Amygdala (tissue), 56 donors: ENCODE measurements at regions not wholly inside any gene's neighbourhood (a gene's known extent, or its start where the extent isn't known, plus 50 kb on each side); places are given as distances from the start of the nearest gene placed in this dataset.
"Not testable (repeated sequence)": the region's sequence is repeated elsewhere in the genome, so short reads cannot be mapped to it uniquely, and the experiment has no call there.

Experiments used
- DNase-seq, 56 donors: peaks; one replicate each; lab custom pipeline; 2025; lab: John Stamatoyannopoulos, UW

GRCh38 chr2:41127351-41127750, 675.5 kb upstream of the SLC8A1 start:
- no peak for DNase-seq

DNA sequence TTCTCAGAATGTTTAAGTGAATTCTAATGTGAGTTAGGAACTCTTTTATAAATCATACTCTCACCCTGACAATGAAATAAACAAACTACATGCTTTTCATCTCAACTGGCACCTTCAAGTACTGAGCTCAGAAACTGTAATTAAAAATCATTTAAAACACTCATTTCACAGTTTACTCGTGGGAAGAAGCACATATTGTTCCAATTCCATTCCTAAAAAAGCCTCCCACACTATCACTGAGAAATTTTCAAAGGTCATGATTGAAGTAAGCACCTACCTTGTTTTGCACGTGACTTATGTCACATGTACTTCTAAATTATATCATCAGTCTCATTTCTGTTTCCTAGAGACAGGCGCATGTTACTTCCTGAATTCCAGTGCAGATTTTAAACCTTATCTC, 678.1 kb upstream of the SLC8A1 start:
- DNase-seq: no peak

DNA sequence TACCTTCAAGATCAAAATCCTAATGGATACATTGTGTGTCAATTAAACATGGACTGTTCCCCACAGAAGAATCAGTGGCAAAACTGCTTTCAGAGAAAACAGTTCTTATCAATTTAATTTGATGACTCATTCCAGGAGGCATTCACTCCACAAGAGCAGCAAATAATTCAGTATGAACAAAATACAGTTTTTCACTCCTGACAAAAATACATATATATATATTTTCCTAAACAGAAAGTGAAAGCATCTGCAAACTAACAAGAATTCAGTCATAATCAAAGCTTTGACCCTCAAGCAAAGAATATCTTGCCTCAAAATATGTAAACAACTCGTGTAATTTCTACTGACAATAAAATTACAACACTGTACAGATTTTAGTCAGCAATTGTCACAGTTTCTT, 685.1 kb upstream of the SLC8A1 start:
- DNase-seq: no peak

DNA sequence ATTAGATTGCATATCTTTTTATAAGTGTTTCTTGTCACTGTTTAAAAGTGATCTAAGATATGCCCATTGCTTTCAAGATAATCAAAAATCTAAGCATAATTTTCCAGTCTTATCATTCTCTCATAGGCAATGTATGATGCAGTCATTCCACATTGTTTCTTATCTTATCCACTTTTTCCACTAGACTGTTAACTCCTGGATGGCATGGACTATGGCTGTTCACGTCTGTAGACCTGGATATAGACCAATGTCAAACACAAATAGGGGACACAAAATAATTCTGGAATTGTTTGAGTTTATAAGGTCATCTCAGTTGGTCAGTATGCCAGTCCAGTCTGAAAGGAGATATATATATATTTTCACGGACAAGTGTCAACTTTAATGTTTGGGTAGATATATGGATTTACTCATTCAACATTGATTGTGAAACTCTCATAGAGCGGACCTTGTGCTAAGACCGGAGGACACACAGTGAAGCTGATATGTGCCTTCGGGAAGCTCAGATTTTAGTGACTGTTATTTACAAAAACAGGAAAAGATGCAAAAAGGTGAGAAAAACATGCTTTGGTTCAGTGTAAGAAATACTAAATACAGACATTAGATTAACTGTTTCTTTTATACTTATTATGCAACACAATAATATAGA, 689.4 kb upstream of the SLC8A1 start:
- DNase-seq: no peak

DNA sequence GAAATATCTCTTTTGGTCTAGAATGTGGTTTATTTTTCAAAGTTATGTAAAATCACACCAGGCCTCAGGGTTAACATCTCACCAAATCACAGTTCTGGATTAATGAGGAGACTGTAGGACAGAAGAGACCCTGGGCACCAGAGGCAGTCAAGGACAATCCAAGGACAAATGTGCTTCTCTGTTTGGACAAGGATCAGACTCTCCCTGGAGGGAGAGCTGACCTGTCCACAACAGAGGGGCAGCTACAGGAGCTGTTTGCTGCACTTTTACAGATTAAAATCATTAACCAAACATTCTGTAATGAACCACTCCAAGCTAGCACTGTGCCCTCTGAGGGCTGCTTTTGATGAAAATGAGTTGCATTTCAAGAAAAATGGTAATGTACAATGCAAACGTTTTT, 690.6 kb upstream of the SLC8A1 start:
- DNase-seq: no peak

DNA sequence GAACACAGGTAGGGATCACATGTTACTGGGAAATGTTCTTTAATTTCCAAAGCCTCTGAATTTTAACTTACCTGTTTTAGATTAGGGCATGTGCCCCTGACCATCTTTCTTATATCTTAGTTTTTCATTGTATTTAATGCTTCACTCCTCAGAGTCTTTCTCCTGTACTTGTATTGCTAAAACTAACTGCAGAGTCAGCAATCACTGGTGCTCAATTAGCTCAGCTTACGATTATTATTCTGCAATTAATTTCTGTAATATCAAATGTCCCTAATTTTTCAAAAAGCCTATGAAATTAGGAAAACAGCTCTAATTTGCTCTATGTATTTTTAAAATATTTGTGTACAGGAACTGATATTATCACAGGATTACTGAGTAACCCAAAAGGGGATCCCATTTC, 693.2 kb upstream of the SLC8A1 start:
- DNase-seq: no peak

GRCh38 chr2:41149054-41149453, 697.2 kb upstream of the SLC8A1 start:
- DNase-seq: no peak

- DNase-seq: no peak
Measured at GRCh38 chr2:41151746-41152145, 699.9 kb upstream of the SLC8A1 start.

DNA sequence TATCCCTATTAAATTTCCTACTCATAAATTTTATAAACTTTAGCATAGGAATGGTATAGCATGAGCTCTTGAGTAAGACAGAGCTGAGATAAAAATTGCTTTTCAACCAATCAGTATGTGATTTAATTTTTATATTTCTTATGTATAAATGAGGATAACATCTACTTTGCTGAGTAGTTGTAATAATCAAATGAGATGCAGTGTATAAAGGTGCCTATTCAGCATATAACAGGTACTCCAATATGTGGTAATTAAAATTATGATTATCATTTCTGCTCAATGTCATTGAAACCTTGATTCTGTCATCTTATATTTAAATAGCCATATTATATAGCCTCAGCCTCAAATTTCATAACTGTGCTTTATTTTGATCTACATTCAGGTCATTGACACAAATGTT, 700.4 kb upstream of the SLC8A1 start:
- DNase-seq: no peak

DNA sequence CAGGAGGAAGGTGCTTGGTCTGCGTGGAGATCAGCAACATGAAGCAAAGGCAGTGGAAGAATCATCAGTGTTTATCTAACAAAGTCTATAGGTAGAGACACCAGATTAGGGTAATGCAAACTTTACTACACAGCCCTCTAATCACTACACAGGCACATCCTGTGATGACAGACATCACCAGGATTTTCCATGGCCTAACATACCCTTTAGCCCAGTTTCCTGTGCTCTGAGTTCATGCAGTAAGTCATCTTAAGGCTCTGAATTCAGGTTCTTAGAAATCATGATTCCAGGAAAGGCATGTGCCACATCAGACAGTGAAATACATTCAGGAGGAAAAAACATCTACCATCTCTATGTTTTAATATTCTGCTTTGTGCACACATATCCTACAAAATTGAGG, 708.5 kb upstream of the SLC8A1 start:
- no peak for DNase-seq

- DNase-seq: no peak
Measured at GRCh38 chr2:41167014-41167413, 715.1 kb upstream of the SLC8A1 start.

GRCh38 chr2:41169744-41170143, 717.9 kb upstream of the SLC8A1 start:
- DNase-seq: no peak

- DNase-seq: no peak
Measured at GRCh38 chr2:41170589-41170988, 718.7 kb upstream of the SLC8A1 start.

- DNase-seq: no peak
Measured at GRCh38 chr2:41180387-41180786, 728.5 kb upstream of the SLC8A1 start.

GRCh38 chr2:41182961-41183360, 731.1 kb upstream of the SLC8A1 start:
- no peak for DNase-seq

DNA sequence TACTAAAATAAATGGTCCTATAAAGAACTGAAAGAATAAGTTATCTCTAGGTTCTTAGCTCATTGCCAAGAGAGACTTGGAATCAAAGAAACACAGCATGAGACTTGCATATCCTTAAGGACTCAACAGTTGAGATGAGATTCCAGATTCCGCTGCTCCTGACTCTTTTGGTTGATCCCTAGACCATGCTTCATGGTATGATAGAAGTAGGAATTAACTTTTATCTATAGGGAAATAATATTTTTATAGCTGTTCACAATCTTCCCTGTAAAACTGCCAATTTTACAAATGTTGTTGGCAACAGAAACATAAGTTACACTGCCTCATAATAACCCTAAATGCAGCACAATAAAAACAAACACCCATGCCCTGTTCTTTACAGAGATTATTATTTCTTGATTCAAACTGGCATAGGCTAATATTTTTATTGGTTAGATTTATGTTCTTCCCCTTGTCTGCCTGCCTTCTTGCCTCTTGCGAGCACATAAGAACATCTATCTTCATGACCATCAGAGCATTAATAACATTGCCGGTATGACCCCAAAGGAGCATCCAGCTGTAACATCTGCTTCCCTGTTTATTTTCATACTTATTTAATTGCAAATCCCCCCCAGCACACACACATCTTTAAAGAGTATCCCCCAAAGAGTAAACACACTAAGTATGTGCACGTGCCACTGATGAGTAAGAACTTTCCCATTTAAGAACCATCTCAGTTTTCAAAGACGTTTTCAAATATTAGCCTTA, 735.7 kb upstream of the SLC8A1 start:
- DNase-seq: no peak

- no peak for DNase-seq
Measured at GRCh38 chr2:41194230-41194629, 742.3 kb upstream of the SLC8A1 start.

DNA sequence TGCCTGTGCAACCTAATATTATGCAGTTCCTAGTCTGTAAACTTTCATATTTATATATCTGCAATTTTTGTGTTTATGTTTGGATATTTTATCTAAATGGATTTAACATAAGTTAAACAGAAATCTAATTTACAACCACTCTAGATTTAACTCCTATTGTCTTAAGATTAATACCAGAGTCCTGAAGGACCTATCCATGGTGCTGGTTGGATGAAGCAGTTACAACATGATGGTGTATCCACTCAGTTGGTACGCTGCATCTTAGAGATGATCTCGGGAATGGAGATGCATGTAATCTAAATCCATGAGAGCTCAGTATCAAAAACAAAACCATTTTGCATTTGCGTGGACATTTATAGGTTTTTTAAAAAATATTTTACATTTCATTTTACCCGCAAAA, 745.9 kb upstream of the SLC8A1 start:
- DNase-seq: no peak

DNA sequence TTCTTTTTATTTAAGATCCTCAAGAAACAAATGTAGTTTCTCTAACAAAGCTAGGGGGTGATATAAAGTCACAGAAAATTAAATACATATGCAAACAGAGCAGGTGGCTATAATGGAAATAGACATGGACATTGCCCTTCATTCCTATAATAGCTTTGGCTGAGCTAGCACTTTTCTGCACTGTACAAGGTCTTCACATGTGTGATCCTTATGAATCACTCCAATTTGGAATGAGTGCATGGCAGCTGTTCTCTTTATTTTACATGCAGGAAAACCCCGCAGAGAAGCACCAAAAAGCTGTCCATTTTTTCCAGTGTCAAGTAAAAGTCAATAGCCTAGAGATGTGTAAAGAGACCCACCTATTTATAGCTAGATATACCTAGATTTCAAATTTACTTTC, 747.4 kb upstream of the SLC8A1 start:
- DNase-seq: no peak

- no peak for DNase-seq
Measured at GRCh38 chr2:41204315-41204714, 752.4 kb upstream of the SLC8A1 start.

- no peak for DNase-seq
Measured at GRCh38 chr2:41206004-41206403, 754.1 kb upstream of the SLC8A1 start.

DNA sequence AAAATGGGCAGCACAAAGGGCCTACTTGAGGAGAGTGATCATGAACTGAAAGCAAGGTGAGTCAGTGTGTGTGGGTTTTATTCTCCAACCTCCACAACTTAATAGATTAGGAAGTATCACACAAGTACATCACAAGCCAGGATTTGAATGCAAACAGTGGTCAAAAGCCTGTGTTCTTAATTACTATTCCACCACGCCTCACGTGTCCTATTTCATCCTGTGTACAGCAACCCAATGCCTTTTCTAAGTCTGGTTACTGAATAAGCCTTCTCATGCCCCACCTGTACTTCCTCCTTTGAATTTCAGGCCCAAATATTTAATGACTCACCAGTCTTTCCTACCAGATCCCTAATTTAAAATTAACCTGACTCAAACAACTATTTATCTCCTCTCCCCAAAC, 755.7 kb upstream of the SLC8A1 start:
- DNase-seq: no peak

- not testable (repeated sequence) for DNase-seq
Measured at GRCh38 chr2:41210030-41210429, 758.1 kb upstream of the SLC8A1 start.
